SK-N-SH (cell line): ENCODE measurements at regions not wholly inside any gene's neighbourhood (a gene's known extent, or its start where the extent isn't known, plus 50 kb on each side); places are given as distances from the start of the nearest gene placed in this dataset.

Experiments
- CTCF ChIP-seq: fragments of 200-600 bp; sonication (generic); IDR thresholded peaks from 2 replicates; pipeline ENCODE4 v1.6.1; 2017; ENCODE audit warnings: antibody characterized with exemption, mild to moderate bottlenecking, moderate library complexity
- FOSL2 ChIP-seq: IDR thresholded peaks from 2 replicates; pipeline ENCODE4 v1.4.0; 2012; ENCODE audit warnings: low read depth, mild to moderate bottlenecking, moderate library complexity, borderline replicate concordance
- MXI1 ChIP-seq: IDR thresholded peaks from 2 replicates; pipeline ENCODE4 v1.6.1; 2012; ENCODE audit warnings: mild to moderate bottlenecking, low read depth, low read length, improper control_type of control experiment
- POLR2AphosphoS5 ChIP-seq: IDR thresholded peaks from 2 replicates; pipeline ENCODE4 v1.6.1; 2012; ENCODE audit warnings: low read depth, low read length
- RAD21 ChIP-seq: IDR thresholded peaks from 2 replicates; pipeline ENCODE4 v1.6.1; 2012; ENCODE audit warnings: mild to moderate bottlenecking, low read length
- RCOR1 ChIP-seq: fragments of 150-350 bp; IDR thresholded peaks from 2 replicates; pipeline ENCODE4 v1.6.1; 2017; ENCODE audit warnings: antibody characterized with exemption, low read length

- TF ChIP-seq CTCF (no peak), RAD21 (no peak), FOSL2 (no peak), RCOR1 (no peak), MXI1 (no peak), POLR2AphosphoS5 (no peak)
Observed at GRCh38 chr4:177127658-177128057, 182.0 kb upstream of the NEIL3 start.
